ENCODE measurements at regions not wholly inside any gene's neighbourhood (a gene's known extent, or its start where the extent isn't known, plus 50 kb on each side); places are given as distances from the start of the nearest gene placed in this dataset.

GRCh38 chr1:29674627-29675326 lies 438.5 kb downstream of the PTPRU start:
- no peak for TF ChIP-seq POLR2A (IDR thresholded peaks at IDR 0.05; ENCODE audit: low read length)
- TF ChIP-seq GATA1 (IDR thresholded peaks at IDR 0.05; ENCODE audit: low read depth, low read length): no peak

Measured in erythroblast (primary cell).